GM18873 (cell line): ENCODE measurements at regions not wholly inside any gene's neighbourhood (a gene's known extent, or its start where the extent isn't known, plus 50 kb on each side); places are given as distances from the start of the nearest gene placed in this dataset.
"Not testable (repeated sequence)": the region's sequence is repeated elsewhere in the genome, so short reads cannot be mapped to it uniquely, and the experiment has no call there.

ENCODE experiments used
- ATAC-seq: cut with Tn5 transposase; IDR thresholded peaks from one replicate; pipeline ENCODE4 v1.9.1; 2021; ENCODE audit warnings: mild to moderate bottlenecking, moderate library complexity, moderate number of reproducible peaks; ENCODE audit not compliant: unreplicated experiment, low FRiP score

DNA sequence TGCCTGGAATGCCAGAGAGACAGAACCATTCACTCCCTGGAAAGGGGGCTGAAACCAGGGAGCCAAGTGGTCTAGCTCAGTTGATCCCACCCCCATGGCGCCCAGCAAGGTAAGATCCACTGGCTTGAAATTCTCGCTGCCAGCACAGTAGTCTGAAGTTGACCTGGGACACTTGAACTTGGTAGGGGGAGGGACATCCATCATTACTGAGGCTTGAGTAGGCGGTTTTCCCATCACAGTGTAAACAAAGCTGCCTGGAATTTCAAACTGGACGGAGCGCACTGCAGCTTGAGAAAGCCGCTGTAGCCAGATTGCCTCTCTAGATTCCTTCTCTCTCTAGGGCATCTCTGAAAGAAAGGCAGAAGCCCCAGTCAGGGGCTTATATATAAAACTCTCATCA lies 310.7 kb upstream of the DPPA4 start:
- ATAC-seq = no peak

GRCh38 chr3:109656225-109656624 lies 318.9 kb upstream of the DPPA4 start:
- ATAC-seq = no peak

GRCh38 chr3:109678600-109678999 lies 341.3 kb upstream of the DPPA4 start:
- ATAC-seq = no peak

DNA sequence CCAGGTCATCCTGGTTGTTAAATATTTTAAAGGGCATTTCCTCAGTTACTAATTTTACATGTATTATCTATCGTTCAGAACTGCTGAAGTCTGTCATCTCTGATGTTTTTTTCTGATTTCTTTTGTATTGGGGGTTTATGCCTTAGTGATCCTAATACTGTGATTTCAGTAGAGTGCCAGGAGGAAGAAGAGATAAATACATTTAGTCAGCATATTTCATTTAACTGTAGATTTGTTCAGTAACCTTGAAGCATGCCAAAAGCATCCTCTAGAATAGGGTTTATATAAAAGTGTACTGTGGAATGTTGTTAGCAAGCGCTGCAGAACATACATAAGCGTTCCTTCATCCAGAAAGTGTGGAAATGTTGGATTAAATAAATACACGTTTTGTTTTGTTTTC lies 342.3 kb upstream of the DPPA4 start:
- ATAC-seq = no peak

- ATAC-seq = no peak
Observed at GRCh38 chr3:109683746-109684145, 346.4 kb upstream of the DPPA4 start.

DNA sequence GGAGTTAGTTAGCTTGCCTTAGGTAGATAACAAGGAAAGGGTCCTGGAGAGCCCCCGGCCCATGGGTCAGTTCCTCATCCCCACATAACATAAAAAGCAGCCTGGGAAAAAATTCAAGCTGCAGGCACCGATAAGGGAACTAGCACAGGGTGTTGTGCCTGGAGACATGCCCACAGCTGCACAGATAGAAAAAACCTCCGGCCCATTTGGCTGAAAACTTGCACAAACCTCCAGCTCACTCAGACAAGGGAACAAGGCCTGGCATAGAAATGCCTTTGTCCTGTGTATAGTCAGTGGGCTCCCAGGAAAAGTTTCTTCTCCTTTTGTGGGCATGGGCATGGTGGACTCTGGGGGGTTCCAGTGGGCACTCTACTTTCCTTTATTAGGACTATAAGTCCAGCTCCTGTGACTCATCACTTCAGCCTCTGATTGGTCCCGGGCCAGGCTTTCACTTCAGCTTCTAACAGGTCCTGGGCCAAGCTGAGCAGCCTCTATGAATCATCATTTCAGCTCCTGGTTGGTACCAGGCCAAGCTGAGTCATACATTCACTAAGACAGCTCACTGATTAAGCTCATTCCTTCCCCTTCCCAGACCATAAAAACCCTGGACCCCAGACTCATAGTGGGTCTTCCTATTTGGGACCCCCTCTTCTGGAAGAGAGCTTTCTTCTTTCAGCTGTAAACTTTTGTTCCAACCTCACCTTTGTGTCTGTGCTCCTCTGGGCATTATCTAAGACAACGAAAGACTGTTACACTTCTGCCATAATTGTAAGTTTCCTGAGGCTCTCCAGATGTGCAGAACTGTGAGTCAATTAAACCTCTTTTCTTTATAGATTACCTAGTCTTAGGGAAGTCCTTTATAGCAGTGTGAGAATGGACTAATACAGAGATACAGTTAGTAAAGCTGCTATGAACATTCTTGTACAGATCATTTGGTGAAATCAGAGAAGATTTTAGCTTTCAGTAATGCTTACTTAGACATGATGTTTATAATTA lies 348.0 kb upstream of the DPPA4 start:
- ATAC-seq = no peak

GRCh38 chr3:109687626-109688025 lies 350.3 kb upstream of the DPPA4 start:
- no peak for ATAC-seq

GRCh38 chr3:109696932-109697331 lies 359.6 kb upstream of the DPPA4 start:
- ATAC-seq = no peak

DNA sequence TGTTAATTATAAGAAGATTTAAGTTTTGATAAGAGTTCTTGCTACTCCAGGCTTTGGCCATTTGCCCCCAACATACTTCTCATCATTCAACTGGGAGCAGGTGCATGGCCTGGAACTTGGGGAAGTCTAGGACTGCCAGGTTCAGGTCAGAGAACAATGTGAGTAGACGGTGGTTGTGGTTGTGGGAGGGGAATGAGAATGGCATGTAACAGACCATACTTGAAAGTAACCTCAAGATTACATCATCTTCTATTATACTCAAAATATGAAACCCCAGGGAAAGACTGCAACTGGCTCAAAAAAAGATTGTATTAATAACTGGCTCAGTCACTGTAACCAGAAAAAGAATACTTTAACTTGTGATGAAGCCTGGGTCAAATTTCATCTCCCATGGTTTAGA lies 364.9 kb upstream of the DPPA4 start:
- peak; percentile 52 for ATAC-seq

GRCh38 chr3:109702976-109703375 lies 365.6 kb upstream of the DPPA4 start:
- no peak for ATAC-seq

GRCh38 chr3:109705133-109705532 lies 367.8 kb upstream of the DPPA4 start:
- not testable (repeated sequence) for ATAC-seq

GRCh38 chr3:109707617-109708016 lies 370.3 kb upstream of the DPPA4 start:
- no peak for ATAC-seq

DNA sequence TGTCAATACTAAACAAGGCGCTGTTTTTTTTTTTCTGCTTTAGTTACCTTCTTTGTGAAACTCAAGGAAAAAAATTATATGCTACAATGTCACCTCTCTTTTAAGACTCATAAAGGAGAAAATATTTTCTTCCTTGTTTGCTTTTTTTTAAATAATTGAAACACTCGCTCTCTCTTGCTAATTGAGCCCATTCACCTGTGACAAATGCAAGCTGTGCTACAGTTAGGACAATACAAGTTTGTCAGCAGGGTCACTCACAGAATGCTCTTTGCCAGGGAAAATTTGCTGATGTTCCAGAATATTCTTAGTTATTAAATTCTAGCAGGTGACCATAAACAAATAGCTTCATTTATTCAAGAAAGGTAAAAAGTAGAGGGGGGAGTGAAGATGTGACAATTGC lies 375.9 kb upstream of the DPPA4 start:
- ATAC-seq = no peak

DNA sequence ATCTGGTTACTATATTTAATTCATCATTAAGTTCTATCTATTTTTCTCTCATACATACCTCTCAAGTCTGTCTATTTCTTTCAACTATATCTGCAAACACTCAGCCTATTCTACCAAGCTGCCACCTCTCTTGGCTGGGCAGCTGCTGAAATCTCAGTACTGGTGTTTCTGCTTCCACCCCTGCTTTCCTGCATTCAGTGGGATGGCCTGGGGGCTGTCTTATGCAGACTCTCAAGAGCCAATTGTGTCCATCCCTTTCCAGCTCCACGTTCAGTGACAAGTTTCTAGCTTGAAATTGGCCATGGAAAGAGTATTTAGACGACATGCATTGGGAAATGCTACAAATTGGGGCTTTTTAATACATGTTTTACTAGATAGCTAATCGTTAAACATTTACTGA lies 378.4 kb upstream of the DPPA4 start:
- no peak for ATAC-seq

DNA sequence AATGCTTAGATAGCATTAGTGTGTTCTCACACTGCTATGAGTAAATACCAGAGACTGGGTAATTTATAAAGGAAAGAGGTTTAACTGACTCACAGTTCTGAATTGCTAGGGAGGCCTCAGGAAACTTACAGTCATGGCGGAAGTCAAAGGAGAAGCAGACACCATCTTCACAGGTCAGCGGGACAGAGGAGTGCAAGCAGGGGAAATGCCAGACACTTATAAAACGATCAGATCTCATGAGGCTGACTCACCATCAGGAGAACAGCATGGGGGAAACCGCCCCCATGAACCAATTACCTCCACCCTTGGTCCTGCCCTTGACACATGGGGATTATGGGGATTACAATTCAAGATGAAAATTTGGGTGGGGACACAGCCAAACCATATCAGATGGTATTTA lies 381.5 kb upstream of the DPPA4 start:
- ATAC-seq = no peak

DNA sequence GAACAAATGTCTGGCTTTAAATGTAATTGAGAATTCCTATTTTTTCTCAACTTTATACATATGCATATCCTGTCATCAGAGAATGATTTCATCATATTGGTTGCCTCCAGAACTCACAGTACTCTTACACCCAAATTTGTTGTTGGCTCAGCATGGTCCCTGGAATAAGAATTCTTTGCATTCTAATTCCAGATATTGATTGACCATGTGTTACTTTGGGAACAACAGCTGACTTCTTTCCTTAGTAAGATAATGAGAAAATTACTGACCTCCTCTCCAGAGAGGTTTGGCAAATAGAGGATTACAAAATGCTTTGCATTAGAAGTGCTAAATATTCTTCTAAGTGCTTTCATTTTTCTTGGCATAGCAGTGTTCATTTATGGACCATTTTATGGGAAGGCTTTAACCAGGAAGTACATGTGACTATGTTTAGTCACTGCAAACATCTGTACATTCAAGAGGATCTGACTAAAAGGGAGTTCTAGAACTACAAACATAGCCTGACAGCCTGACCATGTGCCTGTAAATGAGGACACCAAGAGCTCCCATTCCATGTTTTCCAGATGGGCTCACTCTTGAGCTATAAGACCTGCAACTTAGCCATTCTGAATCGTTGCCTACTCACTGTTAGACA lies 391.6 kb upstream of the DPPA4 start:
- no peak for ATAC-seq

DNA sequence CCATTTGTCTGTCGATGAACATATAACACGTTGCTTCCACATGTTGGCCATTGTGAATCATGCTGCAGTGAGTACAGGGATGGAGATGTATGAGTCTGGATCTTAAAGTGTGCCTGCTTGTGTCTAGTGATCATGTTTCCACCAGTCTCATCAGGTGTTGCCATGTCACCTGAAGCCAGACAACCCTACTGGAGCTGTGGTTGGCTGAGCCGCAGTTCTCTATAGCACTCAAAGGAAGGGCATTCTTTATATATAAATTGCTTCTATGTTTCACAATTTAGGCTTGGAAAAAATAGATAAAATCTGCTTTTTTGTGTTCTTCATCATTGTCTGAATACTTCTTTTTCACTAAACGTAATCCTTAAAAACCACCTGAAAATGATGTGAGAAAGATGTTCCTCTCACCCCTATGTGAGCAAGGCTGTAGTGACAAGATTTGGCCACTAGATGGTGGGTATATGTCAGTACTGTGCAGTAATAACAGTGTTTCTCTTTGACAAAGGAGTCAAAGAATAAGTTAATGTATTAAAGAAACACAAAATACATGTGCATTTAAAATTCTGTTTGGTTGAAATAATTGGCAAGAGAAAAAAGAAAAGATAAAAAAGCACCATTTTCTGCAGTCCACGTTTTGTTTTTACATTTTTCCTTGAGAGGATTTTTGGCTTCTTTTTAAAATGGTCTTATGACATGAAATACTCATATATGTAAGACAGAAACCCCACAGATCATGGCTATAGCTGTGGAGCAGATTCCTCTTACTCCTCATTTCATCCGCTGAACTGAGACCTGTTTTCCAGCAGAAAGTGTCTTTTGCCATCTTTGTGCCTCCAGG lies 394.5 kb upstream of the DPPA4 start:
- peak; percentile 84 for ATAC-seq

DNA sequence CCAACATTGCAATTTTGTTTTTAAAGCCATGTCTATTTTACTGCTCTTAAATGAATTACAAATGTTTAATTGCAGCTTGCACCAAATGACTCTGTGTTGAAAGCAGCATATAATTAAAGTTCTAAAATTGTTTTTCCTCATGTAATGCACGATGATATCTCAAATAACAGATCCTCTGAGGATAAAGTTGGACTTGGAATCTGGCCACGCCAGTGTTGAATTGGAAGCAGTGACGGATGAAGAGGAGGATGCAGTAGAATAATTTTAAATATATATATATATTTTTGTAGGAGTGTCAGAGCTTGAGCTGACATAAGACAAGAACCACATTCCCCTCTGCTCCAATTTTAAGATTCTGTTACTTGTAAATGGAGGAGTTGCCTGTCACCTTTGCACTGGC lies 406.6 kb upstream of the DPPA4 start:
- ATAC-seq = no peak

DNA sequence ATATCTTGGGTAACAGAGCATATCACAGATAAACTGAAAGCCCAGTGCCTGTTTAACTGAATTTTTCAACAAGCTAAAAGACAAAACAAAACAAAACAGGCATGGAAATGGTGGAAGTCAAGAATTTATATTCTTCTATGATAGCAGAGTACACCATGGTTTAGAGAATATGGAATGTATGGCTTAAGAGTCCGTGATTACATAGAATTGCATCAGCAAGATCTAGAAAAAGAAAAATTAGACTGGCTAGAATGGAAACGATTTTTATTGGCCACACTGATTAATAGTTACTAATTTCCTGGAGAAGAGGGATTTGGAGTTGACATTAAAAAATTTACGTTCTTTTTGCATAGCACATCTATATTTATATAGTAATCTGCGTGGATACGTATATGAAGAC lies 435.2 kb upstream of the DPPA4 start:
- no peak for ATAC-seq

- ATAC-seq = no peak
Observed at GRCh38 chr3:109774108-109774507, 436.8 kb upstream of the DPPA4 start.

GRCh38 chr3:109784285-109784684 lies 446.9 kb upstream of the DPPA4 start:
- ATAC-seq = no peak
